Femur (tissue), 1 donor: ENCODE measurements at regions not wholly inside any gene's neighbourhood (a gene's known extent, or its start where the extent isn't known, plus 50 kb on each side); places are given as distances from the start of the nearest gene placed in this dataset.

Source experiments
- DNase-seq: peaks from one replicate; pipeline ENCODE4 v3.0.0-alpha.2; 2017

- peak; percentile 47 for DNase-seq
Observed at GRCh38 chr6:41404182-41404845, 68.9 kb downstream of the NCR2 start.

GRCh38 chr6:41405941-41406727 lies 70.7 kb downstream of the NCR2 start:
- no peak for DNase-seq

GRCh38 chr6:41406728-41407489 lies 71.5 kb downstream of the NCR2 start:
- DNase-seq, result peak; percentile 66

GRCh38 chr6:41408576-41408975 lies 73.2 kb downstream of the NCR2 start:
- DNase-seq, result peak; percentile 67

GRCh38 chr6:41408982-41409381 lies 73.6 kb downstream of the NCR2 start:
- no peak for DNase-seq

- DNase-seq, result no peak
Observed at GRCh38 chr6:41409489-41409888, 74.1 kb downstream of the NCR2 start.

GRCh38 chr6:41411961-41412360 lies 76.6 kb downstream of the NCR2 start:
- no peak for DNase-seq

- no peak for DNase-seq
Observed at GRCh38 chr6:41413250-41413649, 77.8 kb downstream of the NCR2 start.

GRCh38 chr6:41416501-41416837 lies 81.1 kb downstream of the NCR2 start:
- no peak for DNase-seq

- DNase-seq, result no peak
Observed at GRCh38 chr6:41418741-41419140, 83.3 kb downstream of the NCR2 start.

- DNase-seq, result no peak
Observed at GRCh38 chr6:41419385-41419784, 84.0 kb downstream of the NCR2 start.

- DNase-seq, result no peak
Observed at GRCh38 chr6:41420186-41420585, 84.8 kb downstream of the NCR2 start.

GRCh38 chr6:41422161-41422560 lies 86.8 kb downstream of the NCR2 start:
- DNase-seq, result no peak

GRCh38 chr6:41423002-41423401 lies 87.6 kb downstream of the NCR2 start:
- no peak for DNase-seq

GRCh38 chr6:41424370-41425058 lies 89.1 kb downstream of the NCR2 start:
- peak; percentile 89 for DNase-seq

- no peak for DNase-seq
Observed at GRCh38 chr6:41425511-41425910, 90.1 kb downstream of the NCR2 start.

GRCh38 chr6:41426438-41426851 lies 91.0 kb downstream of the NCR2 start:
- DNase-seq, result no peak

- no peak for DNase-seq
Observed at GRCh38 chr6:41426888-41427641, 91.7 kb downstream of the NCR2 start.

GRCh38 chr6:41427642-41428335 lies 92.4 kb downstream of the NCR2 start:
- DNase-seq, result peak; percentile 76

GRCh38 chr6:41428336-41428995 lies 93.1 kb downstream of the NCR2 start:
- peak; percentile 92 for DNase-seq

- peak; percentile 87 for DNase-seq
Observed at GRCh38 chr6:41428996-41429421, 93.6 kb downstream of the NCR2 start.
